AG04450 (cell line): ENCODE measurements at regions not wholly inside any gene's neighbourhood (a gene's known extent, or its start where the extent isn't known, plus 50 kb on each side); places are given as distances from the start of the nearest gene placed in this dataset.

Experiments used
- CTCF ChIA-PET: fragments of 300-600, 350-600 bp; formaldehyde crosslinking; extraction: SDS; loops from one replicate; lab custom pipeline; 2022; ENCODE audit warnings: antibody characterized with exemption, inconsistent platforms; lab: Charles Lee
- POLR2A ChIA-PET: fragments of 350-600 bp; formaldehyde crosslinking; extraction: SDS; loops from one replicate; lab custom pipeline; 2021; ENCODE audit warnings: antibody characterized with exemption, inconsistent platforms; lab: Yijun Ruan, JAX
- DNase-seq: peaks from one replicate; pipeline ENCODE4 v3.0.0-alpha.2; 2011; ENCODE audit warnings: low read depth, low spot score
- H3K27ac ChIP-seq: one replicate; pipeline ENCODE4 v1.5.1; 2012; ENCODE audit warnings: low read depth, low read length, control low read depth
- H3K27me3 ChIP-seq: one replicate; pipeline ENCODE4 v1.6.0; 2012; ENCODE audit warnings: low read length; ENCODE audit not compliant: control insufficient read depth, insufficient read depth
- H3K4me3 ChIP-seq: 2 replicates; pipeline ENCODE4 v1.5.1; 2011; ENCODE audit warnings: mild to moderate bottlenecking, low read depth, low read length, control low read depth
- H3K9me3 ChIP-seq: 2 replicates; pipeline ENCODE4 v1.5.1; 2012; ENCODE audit warnings: low read length; ENCODE audit not compliant: control insufficient read depth, insufficient read depth
- CTCF ChIP-seq: IDR thresholded peaks from 2 replicates; pipeline ENCODE4 v1.5.1; 2011; ENCODE audit warnings: low read depth, low read length, control low read depth, inconsistent platforms

GRCh38 chr6:113359155-113360140 is 497.7 kb upstream of the MARCKS start:
- TF ChIP-seq CTCF = no peak
- Histone ChIP-seq H3K27ac (no peak overlapping the region), H3K4me3 (no peak overlapping the region), H3K27me3 (no peaks in the 10 kb centered on the region), H3K9me3 (no peaks in the 10 kb centered on the region)
- ChIA-PET POLR2A (no interaction called here), CTCF (interaction anchor here (0.6 kb wide), 1 partner anchor 13 kb away, joined by 3 read pairs; no protein-coding TSS in a partner anchor)
- DNase-seq = no peak

GRCh38 chr6:113361014-113361645 is 496.0 kb upstream of the MARCKS start:
- ChIA-PET CTCF (no interaction called here), POLR2A (no interaction called here)
- H3K27me3 ChIP-seq = no peaks in the 10 kb centered on the region
- H3K4me3 ChIP-seq = no peak overlapping the region
- no peak overlapping the region for H3K27ac ChIP-seq
- no peaks in the 10 kb centered on the region for H3K9me3 ChIP-seq
- TF ChIP-seq CTCF = no peak
- no peak for DNase-seq

DNA sequence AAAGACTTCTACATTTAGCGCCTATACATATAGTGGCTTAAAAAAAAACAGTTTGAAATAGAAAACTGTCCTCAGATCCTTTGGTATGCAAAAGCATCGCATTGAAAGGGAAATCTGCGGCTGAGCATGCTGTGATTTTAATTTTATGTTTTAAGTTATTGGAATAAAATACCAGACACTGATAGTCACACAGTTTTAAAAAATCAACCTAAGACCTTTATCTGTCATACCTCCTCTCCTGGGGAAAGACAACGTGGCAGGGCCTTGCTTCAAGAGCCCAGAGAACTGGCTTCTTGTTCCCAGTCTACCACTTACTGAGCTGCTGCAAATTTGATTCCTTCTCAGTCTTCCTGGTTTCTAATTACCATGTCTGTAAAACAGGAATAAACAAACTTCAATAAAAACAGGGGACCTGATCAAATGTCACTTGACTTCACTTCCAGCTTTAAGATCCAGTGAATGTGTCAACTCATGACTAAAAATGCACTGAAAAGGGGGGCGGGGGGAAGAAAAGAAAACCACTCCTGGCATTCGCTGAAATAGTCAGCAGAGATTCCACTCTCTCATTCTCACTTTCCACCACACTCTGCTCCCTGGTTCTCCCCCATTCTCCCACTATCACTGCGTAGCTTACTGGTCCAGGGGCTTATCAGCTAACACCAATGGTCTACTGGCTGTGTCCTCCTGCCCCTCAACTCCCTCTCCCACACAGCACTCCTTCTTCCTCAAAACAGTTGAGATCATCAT is 494.7 kb upstream of the MARCKS start:
- no peak overlapping the region for H3K27ac ChIP-seq
- H3K9me3 ChIP-seq = no peaks in the 10 kb centered on the region
- no peak for TF ChIP-seq CTCF
- no peak for DNase-seq
- H3K4me3 ChIP-seq = no peak overlapping the region
- CTCF ChIA-PET = interaction anchor here (1.0 kb wide), 1 partner anchor 496 kb away, joined by 3 read pairs; no protein-coding TSS in a partner anchor
- H3K27me3 ChIP-seq = no peaks in the 10 kb centered on the region
- POLR2A ChIA-PET = interaction anchor here (0.6 kb wide), 2 partner anchors 84 to 496 kb away, joined by 3 to 6 read pairs; no protein-coding TSS in a partner anchor

GRCh38 chr6:113363048-113363798 is 493.9 kb upstream of the MARCKS start:
- POLR2A ChIA-PET = interaction anchor here (0.6 kb wide), 1 partner anchor 495 kb away, joined by 3 read pairs; no protein-coding TSS in a partner anchor
- Histone ChIP-seq H3K4me3 (no peak overlapping the region), H3K9me3 (no peaks in the 10 kb centered on the region), H3K27me3 (no peaks in the 10 kb centered on the region), H3K27ac (no peak overlapping the region)
- no peak for DNase-seq
- no peak for TF ChIP-seq CTCF
- CTCF ChIA-PET = interaction anchor here (1.0 kb wide), 1 partner anchor 495 kb away, joined by 3 read pairs; no protein-coding TSS in a partner anchor
